HCT116 (cell line): ENCODE measurements at regions not wholly inside any gene's neighbourhood (a gene's known extent, or its start where the extent isn't known, plus 50 kb on each side); places are given as distances from the start of the nearest gene placed in this dataset.

Source experiments
- ATAC-seq: fragments of 200-7000 bp; cut with Tn5 transposase; 2 replicates; pipeline ENCODE4 v1.9.1; 2020; ENCODE audit warnings: mild to moderate bottlenecking, moderate library complexity
- BruUV-seq: library from RNA; stranded (reverse); fragments of 400-500 nt; replicated peaks from 2 replicates; lab custom pipeline; 2021; lab: Mats Ljungman, UMichigan
- CTCF ChIA-PET: fragments of 300-600 bp; sonication (Branson Sonifier 250); formaldehyde crosslinking; loops from one replicate; lab custom pipeline; 2021; ENCODE audit warnings: antibody characterized with exemption; lab: Charles Lee
- POLR2A ChIA-PET: fragments of 300-600, 350-600 bp; sonication (Branson Sonifier 250); formaldehyde crosslinking; loops from one replicate; lab custom pipeline; 2021; ENCODE audit warnings: antibody characterized with exemption; lab: Charles Lee
- RAD21 ChIA-PET, 2 experiments: fragments of 300-600 bp; sonication (Branson Sonifier 250); formaldehyde crosslinking; loops; one replicate each; lab custom pipeline; 2023; ENCODE audit warnings: low total read pairs in 2 of 2; ENCODE audit not compliant: uncharacterized antibody in 2 of 2, unreplicated experiment in 2 of 2, low non-redundant PET in 1 of 2; lab: Charles Lee
- DNase-seq: peaks from one replicate; pipeline ENCODE4 v3.0.0-alpha.2; 2010; ENCODE audit warnings: low read depth, low spot score
- H2AFZ ChIP-seq: fragments of 200-600 bp; shearing (Covaris generic), sonication (generic); 2 replicates; pipeline ENCODE4 v1.6.1; 2017; ENCODE audit warnings: low read depth, mixed run types, mixed read lengths, antibody characterized with exemption, low read length; ENCODE audit not compliant: poor library complexity, severe bottlenecking
- H3K27ac ChIP-seq: 2 replicates; pipeline ENCODE4 v1.5.1; 2012; ENCODE audit warnings: low read depth, low read length
- H3K27me3 ChIP-seq: fragments of 200-600 bp; sonication (generic); 2 replicates; pipeline ENCODE4 v1.6.1; 2016; ENCODE audit warnings: mixed run types, low read length, mixed read lengths; ENCODE audit not compliant: insufficient read depth
- H3K36me3 ChIP-seq, 2 experiments: fragments of 200-500 bp in 1 of 2; fragments of 200-600 bp in 1 of 2; sonication (Bioruptor generic) in 1 of 2; sonication (generic) in 1 of 2; 2 replicates each; pipeline versions ENCODE4 v1.5.1 to v1.6.1; 2014 to 2016; ENCODE audit warnings: low read length in 2 of 2, inconsistent platforms in 1 of 2, mixed read lengths in 1 of 2, mixed run types in 1 of 2; ENCODE audit not compliant: insufficient read depth in 2 of 2, control insufficient read depth in 1 of 2
- H3K4me1 ChIP-seq, 2 experiments: fragments of 200-600 bp in 1 of 2; sonication (generic) in 1 of 2; 2 replicates each; pipeline versions ENCODE4 v1.5.1 to v1.6.1; 2012 to 2017; ENCODE audit warnings: low read length in 2 of 2, inconsistent platforms in 1 of 2, mild to moderate bottlenecking in 1 of 2, mixed read lengths in 1 of 2, mixed run types in 1 of 2, moderate library complexity in 1 of 2; ENCODE audit not compliant: insufficient read depth in 2 of 2, control insufficient read depth in 1 of 2
- H3K4me2 ChIP-seq: fragments of 200-600 bp; sonication (generic); 2 replicates; pipeline ENCODE4 v1.6.1; 2017; ENCODE audit warnings: mixed run types, low read length, mixed read lengths
- H3K4me3 ChIP-seq, 2 experiments: fragments of 200-600 bp in 1 of 2; sonication (generic) in 1 of 2; replicated peaks in 1 of 2; 2 replicates each; pipeline ENCODE4 v1.5.1; 2011 to 2016; ENCODE audit warnings: low read length in 2 of 2, control low read depth in 1 of 2, low read depth in 1 of 2, mild to moderate bottlenecking in 1 of 2, mixed read lengths in 1 of 2, mixed run types in 1 of 2
- H3K79me2 ChIP-seq: fragments of 200-600 bp; sonication (generic); 2 replicates; pipeline ENCODE4 v1.6.1; 2017; ENCODE audit warnings: mild to moderate bottlenecking, mixed run types, low read length, moderate library complexity, mixed read lengths; ENCODE audit not compliant: insufficient read depth
- H3K9ac ChIP-seq: fragments of 200-600 bp; sonication (generic); 2 replicates; pipeline ENCODE4 v1.6.1; 2016; ENCODE audit warnings: low read length, mixed read lengths
- H3K9me2 ChIP-seq: fragments of 200-600 bp; sonication (generic), shearing (Covaris generic); 2 replicates; pipeline ENCODE4 v1.6.1; 2017; ENCODE audit warnings: mixed run types, mild to moderate bottlenecking, moderate library complexity; ENCODE audit not compliant: insufficient read depth
- H3K9me3 ChIP-seq, 2 experiments: fragments of 200-500 bp in 1 of 2; fragments of 200-600 bp in 1 of 2; sonication (Bioruptor generic) in 1 of 2; sonication (generic) in 1 of 2; 2 replicates each; pipeline ENCODE4 v1.6.1; 2014 to 2017; ENCODE audit warnings: low read length in 2 of 2, mixed read lengths in 2 of 2, inconsistent platforms in 1 of 2, low read depth in 1 of 2, mild to moderate bottlenecking in 1 of 2, mixed run types in 1 of 2, moderate library complexity in 1 of 2; ENCODE audit not compliant: control insufficient read depth in 1 of 2, insufficient read depth in 1 of 2
- H4K20me1 ChIP-seq: fragments of 200-600 bp; sonication (generic), shearing (Covaris generic); 2 replicates; pipeline ENCODE4 v1.6.1; 2017; ENCODE audit warnings: mixed run types, mild to moderate bottlenecking, moderate library complexity; ENCODE audit not compliant: insufficient read depth
- ATF3 ChIP-seq: IDR thresholded peaks from 2 replicates; pipeline ENCODE4 v1.6.1; 2012
- CBX3 ChIP-seq: IDR thresholded peaks from 2 replicates; pipeline ENCODE4 v1.6.1; 2012; ENCODE audit warnings: low read depth
- CEBPB ChIP-seq: IDR thresholded peaks from 2 replicates; pipeline ENCODE4 v1.6.1; 2012; ENCODE audit warnings: low read depth
- CTCF ChIP-seq, 3 experiments: fragments of 200-600 bp in 1 of 3; sonication (generic) in 1 of 3; IDR thresholded peaks in 2 of 3; conservative IDR thresholded peaks in 1 of 3; 2 replicates each; pipeline ENCODE4 v1.5.1; 2012 to 2017; ENCODE audit warnings: low read depth in 2 of 3, low read length in 2 of 3, antibody characterized with exemption in 1 of 3, borderline replicate concordance in 1 of 3, control low read depth in 1 of 3, mild to moderate bottlenecking in 1 of 3, mixed read lengths in 1 of 3, mixed run types in 1 of 3, moderate library complexity in 1 of 3; ENCODE audit not compliant: insufficient read depth in 1 of 3
- EZH2 ChIP-seq: fragments of 200-600 bp; sonication (generic); IDR thresholded peaks from 2 replicates; pipeline ENCODE4 v1.6.1; 2017; ENCODE audit warnings: antibody characterized with exemption, mixed run types
- EZH2phosphoT487 ChIP-seq: fragments of 200-600 bp; IDR thresholded peaks from 2 replicates; pipeline ENCODE4 v1.6.1; 2018; ENCODE audit warnings: antibody characterized with exemption, borderline replicate concordance
- MAX ChIP-seq: IDR thresholded peaks from 2 replicates; pipeline ENCODE4 v1.6.1; 2012
- POLR2A ChIP-seq: IDR thresholded peaks from 2 replicates; pipeline ENCODE4 v1.7.0; 2011; ENCODE audit warnings: borderline replicate concordance; ENCODE audit not compliant: insufficient read depth, insufficient read length; ENCODE audit errors: extremely low read depth
- POLR2AphosphoS5 ChIP-seq: IDR thresholded peaks from 2 replicates; pipeline ENCODE4 v1.6.1; 2011; ENCODE audit warnings: mild to moderate bottlenecking, low read depth, low read length, moderate library complexity
- REST ChIP-seq: IDR thresholded peaks from 2 replicates; pipeline ENCODE4 v1.6.1; 2012; ENCODE audit warnings: low read depth
- SIN3A ChIP-seq: IDR thresholded peaks from 2 replicates; pipeline ENCODE4 v1.6.1; 2012; ENCODE audit warnings: low read depth
- SP1 ChIP-seq: IDR thresholded peaks from 2 replicates; pipeline ENCODE4 v1.6.1; 2012; ENCODE audit warnings: low read depth
- SRF ChIP-seq: IDR thresholded peaks from 2 replicates; pipeline ENCODE4 v1.6.1; 2012; ENCODE audit warnings: low read depth
- TCF7L2 ChIP-seq: IDR thresholded peaks from 2 replicates; pipeline ENCODE4 v1.7.0; 2011; ENCODE audit warnings: borderline replicate concordance, inconsistent platforms; ENCODE audit not compliant: insufficient read depth, insufficient read length; ENCODE audit errors: extremely low read depth
- YY1 ChIP-seq: IDR thresholded peaks from 2 replicates; pipeline ENCODE4 v1.6.1; 2011; ENCODE audit warnings: low read length, low read depth, moderate library complexity, mild to moderate bottlenecking; ENCODE audit not compliant: insufficient replicate concordance; ENCODE audit errors: extremely low read depth
- ZFX ChIP-seq: fragments of 450-650 bp; IDR thresholded peaks from 2 replicates; pipeline ENCODE4 v1.6.1; 2017
- ZNF274 ChIP-seq: fragments of 200-500 bp; sonication (Bioruptor generic); IDR thresholded peaks from 2 replicates; pipeline ENCODE4 v1.6.1; 2014; ENCODE audit warnings: mild to moderate bottlenecking, low read depth, low read length, inconsistent platforms
- intact Hi-C: fragments of 100-400 bp; cut with micrococcal nuclease; formaldehyde crosslinking; loops from 2 replicates; pipeline ENCODE4 v1.10.0; 2022

- ATAC-seq: no peak
- no TSS peak for BruUV-seq
- Histone ChIP-seq H3K4me3 (no peak overlapping the region), H3K9me3 (peaks cover 0 to 18% of the 10 kb centered on the region in 2 experiments; a peak in 2 of 4 replicates), H4K20me1 (no peaks in the 10 kb centered on the region), H2AFZ (no peak overlapping the region), H3K4me2 (no peak overlapping the region), H3K9ac (no peak overlapping the region), H3K27me3 (no peaks in the 10 kb centered on the region), H3K4me1 (no peaks in the 10 kb centered on the region), H3K79me2 (no peaks in the 10 kb centered on the region), H3K27ac (no peak overlapping the region), H3K9me2 (no peaks in the 10 kb centered on the region), H3K36me3 (no peaks in the 10 kb centered on the region)
- CTCF ChIA-PET: no interaction called here
- no peak for DNase-seq
- RAD21 ChIA-PET: no interaction called here
- intact Hi-C loops: no loop called here
- TF ChIP-seq POLR2A: no peak
- no peak for TF ChIP-seq CEBPB
- POLR2A ChIA-PET: no interaction called here
Observed at GRCh38 chr16:62664566-62664965, 628.3 kb upstream of the CDH8 start.

GRCh38 chr16:62661435-62661834 is 625.2 kb upstream of the CDH8 start:
- H3K9me2 ChIP-seq: no peaks in the 10 kb centered on the region
- no TSS peak for BruUV-seq
- ChIA-PET CTCF (no interaction called here), RAD21 (no interaction called here), POLR2A (no interaction called here)
- no peaks in the 10 kb centered on the region for H3K4me1 ChIP-seq
- no peak overlapping the region for H3K27ac ChIP-seq
- H3K9ac ChIP-seq: no peak overlapping the region
- ATAC-seq: no peak
- H3K4me2 ChIP-seq: no peak overlapping the region
- H3K27me3 ChIP-seq: no peaks in the 10 kb centered on the region
- no peak for DNase-seq
- H3K9me3 ChIP-seq: peaks cover 3 to 16% of the 10 kb centered on the region in 2 experiments; a peak in 2 of 4 replicates
- intact Hi-C loops: no loop called here
- H3K36me3 ChIP-seq: no peaks in the 10 kb centered on the region
- no peak overlapping the region for H3K4me3 ChIP-seq
- no peaks in the 10 kb centered on the region for H3K79me2 ChIP-seq
- no peak overlapping the region for H2AFZ ChIP-seq
- H4K20me1 ChIP-seq: no peaks in the 10 kb centered on the region
- no peak for TF ChIP-seq CTCF (IDR thresholded peaks at IDR 0.05 in 2 of 3, conservative IDR thresholded peaks at IDR 0.05 in 1 of 3; ENCODE audit: borderline replicate concordance in 1 of 3, insufficient read depth in 1 of 3, low read depth in 2 of 3, low read length in 2 of 3)
- no peak for TF ChIP-seq ATF3
- no peak for TF ChIP-seq ZNF274
- no peak for TF ChIP-seq EZH2phosphoT487
- no peak for TF ChIP-seq SP1
- no peak for TF ChIP-seq EZH2
- no peak for TF ChIP-seq REST
- TF ChIP-seq CBX3: no peak
- TF ChIP-seq YY1: no peak
- no peak for TF ChIP-seq ZFX
- TF ChIP-seq TCF7L2: no peak
- no peak for TF ChIP-seq SRF
- TF ChIP-seq SIN3A: no peak
- no peak for TF ChIP-seq MAX
- TF ChIP-seq POLR2AphosphoS5: no peak
